Activated gamma-delta T cell treated with Interleukin-2 at 50 U/mL for 16 hours (primary cell): ENCODE measurements at regions not wholly inside any gene's neighbourhood (a gene's known extent, or its start where the extent isn't known, plus 50 kb on each side); places are given as distances from the start of the nearest gene placed in this dataset.

Experiments
- DNase-seq: peaks from one replicate; pipeline ENCODE4 v3.0.0-alpha.2; 2020

DNA sequence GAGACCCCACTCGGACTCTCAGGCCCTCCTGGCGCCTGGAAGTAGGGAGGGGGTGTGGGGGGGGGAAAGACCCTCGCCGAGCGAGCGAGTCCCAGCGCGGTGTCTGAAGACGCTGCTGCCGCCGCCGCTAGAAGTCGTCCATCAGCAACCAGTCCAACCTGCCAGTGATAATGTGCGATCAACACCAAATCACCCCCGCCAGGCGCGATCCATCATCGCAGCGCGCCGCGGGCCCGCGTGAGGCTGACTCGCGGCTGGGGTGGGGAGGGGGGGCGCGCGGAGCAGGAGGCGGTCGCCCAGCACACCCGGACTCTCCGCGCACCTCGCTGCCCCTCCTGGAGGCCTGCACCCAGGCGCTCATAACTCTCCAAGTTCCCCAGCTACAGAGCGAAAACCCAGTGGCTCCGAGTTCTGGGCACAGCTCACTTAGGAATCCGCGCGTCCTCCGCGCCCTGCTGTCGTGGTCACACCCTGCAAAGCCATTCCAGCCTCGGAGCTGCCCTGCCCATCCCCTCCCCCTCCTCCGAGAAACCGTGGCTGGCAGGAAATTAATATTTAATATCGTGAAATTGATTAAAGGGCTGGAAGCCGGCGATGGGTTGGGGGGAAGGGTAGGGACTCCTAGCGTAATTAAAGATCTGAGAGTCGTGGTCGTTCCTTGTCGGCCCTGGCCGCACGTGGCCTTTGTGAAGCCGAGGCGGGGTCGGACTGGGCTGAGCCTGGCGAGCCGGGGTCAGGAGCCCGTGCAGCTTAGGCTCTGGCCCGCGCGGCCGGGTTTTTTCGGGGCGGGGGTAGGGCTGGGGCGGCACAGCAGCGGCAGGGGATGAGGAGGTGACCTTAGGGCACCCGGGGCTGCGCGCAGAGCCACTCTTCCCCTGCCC, 58.1 kb upstream of the BCOR start:
- DNase-seq = no peak

DNA sequence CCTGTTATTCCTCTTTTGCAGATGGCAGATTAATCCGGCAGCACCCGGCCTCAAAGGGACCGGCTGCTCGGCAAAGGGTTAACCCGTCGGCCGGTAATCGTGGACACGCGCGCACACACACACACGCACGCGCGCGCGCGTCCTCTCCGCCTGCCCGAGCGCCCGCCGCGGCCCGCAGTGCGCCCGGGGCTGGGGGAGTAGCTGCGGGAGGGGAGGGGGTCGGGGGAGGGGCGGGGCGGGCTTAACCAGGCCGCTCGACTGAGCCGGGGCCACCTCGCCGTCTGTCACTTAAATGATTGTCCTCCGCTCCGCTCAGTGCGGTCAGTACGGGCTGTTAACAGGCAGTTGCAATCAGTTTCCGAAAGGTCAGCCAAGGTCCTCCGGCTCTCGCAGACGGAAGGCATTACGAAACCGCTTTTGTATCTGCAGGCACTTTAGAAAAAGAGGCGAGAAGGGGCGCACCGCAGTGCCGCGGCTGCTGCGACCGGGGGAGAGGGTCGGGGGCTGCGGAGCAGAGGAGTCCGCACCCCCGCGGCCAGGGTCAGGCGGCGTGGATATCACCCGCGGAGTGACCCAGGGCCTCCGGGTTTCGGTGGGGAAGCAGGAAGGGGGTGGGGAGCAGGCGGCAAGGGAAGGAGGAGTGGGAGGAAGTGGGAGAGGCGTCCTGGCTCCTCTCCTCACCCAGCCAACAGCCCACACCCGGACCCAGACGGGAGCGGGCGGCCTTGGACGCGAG, 57.3 kb upstream of the BCOR start:
- no peak for DNase-seq

DNA sequence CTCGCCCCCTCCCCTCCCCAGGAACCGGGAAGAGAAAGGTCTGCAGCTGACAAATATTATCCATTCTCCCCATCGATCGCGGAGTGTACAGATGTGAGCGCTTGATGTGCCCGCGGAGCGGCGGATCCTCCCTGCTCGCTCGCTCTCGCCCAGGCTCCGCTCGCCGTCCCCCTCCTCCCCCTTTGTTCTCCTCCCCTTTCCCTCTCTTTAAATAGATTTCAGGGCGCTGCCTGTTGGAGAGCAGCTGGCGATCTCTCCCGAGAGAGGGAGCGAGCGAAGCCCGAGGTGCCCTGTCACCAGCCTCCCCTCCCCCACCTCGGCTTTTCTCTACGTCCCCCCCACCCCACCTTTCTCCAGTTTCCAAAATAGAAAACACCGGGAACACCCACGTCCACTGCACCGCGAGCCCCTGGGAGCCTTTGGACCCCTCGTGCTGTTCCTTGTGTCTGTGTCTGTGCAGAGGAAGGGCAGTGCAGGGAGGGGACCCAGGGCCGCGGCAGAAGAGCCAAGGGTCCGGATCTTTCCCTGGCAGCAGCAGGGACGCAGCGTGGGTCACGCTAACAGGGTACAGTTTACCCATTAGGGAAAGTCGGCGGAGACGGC, 56.6 kb upstream of the BCOR start:
- no peak for DNase-seq

DNA sequence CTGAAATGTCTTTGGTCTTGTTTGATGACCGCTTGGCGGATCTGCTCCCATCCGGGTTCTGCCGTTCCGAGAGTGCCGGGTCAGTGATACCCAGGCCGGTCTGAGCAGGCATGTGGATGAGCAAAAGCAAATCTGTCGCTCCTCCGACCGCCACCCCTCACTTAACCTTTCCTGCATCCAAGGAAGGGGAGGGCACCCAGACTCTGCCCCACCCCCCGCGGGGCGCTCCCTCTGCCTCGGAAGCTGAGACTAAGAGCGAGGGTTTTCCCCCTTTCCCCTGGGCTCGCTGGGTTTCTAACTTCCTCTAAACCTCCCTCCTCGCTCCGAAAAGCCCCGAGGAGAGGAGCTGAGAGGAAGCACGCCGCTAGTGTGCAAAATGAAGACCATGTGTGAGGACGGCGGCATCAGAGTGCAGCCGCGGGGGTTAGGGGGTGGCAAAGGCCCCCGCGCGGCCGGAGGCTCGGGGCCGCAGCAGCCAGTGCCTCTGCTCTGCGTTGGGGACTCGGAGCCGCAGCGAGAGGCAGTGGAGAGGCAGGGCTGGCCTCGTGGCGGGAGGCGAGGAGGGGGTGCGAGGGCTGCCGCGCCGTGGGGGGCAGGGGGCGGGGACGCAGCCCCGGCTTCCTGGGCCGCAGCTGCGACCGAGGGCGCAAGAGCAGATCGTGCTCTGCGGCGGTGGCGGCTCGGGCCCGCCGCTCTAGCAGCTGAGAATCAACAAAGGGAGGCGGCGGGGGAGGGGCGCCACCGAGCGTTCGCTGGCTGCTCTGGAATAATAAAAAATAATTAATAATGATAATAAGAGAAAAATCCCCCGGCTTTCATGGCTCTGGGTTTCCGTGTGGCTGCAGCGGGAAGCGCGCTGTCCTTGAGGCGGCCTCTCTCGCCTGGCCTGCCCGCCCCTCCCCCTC, 55.8 kb upstream of the BCOR start:
- no peak for DNase-seq

DNA sequence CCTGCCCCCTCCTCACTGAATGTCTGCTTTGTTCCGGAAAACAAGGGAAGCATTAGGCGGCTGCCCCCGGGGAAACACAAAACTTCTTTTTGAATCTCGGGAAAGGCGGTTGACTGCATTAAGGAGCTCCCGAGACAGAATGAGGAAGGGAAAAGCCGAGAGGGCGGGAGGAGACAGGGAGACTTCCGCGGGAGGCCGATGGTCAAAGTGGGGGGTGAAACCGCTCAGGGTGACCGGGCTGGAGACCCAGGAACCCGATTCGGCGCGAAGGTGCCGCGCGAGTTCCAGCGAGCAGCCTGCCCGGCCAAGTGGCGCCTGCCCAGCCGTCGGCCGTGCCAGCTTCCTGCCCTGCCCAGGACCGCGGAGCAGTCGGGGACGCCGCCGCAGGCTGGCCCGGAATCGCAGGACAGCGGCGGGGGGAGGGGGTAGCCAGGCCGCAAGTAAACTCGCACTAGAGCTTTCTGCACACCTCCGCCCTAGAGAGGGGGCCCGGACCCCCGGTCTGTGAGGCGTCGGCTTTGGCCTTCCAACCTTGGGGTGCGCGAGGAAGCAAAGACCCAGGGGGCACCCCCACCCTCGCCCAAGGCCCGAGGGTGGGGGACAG, 55.1 kb upstream of the BCOR start:
- no peak for DNase-seq

DNA sequence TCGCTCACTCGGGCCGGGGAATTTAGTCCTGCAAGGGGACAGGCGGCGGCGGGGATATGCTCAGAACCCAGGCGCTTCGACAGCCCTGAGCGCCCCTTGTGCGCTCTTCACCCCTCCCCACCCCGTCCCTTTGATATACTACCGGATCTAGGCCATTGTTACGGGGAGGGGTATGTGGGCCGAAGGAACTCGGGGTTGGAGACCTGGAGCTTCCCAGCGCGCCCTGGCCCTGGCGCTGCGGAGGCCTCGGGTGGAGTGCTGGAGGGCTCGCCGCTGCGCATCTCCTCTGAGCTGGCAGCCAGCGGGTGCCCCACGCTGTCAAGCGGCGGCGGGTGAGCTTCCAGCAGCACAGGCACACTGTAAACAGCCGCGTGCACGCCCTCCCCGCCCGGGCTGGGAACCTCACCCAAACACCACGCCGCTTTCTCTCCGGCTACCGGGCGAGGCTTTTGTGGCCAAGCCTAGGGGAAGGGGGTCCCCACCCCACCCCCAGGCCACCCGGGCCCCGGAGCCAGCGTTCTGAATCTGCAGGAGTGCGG, 54.5 kb upstream of the BCOR start:
- DNase-seq = peak; percentile 37

DNA sequence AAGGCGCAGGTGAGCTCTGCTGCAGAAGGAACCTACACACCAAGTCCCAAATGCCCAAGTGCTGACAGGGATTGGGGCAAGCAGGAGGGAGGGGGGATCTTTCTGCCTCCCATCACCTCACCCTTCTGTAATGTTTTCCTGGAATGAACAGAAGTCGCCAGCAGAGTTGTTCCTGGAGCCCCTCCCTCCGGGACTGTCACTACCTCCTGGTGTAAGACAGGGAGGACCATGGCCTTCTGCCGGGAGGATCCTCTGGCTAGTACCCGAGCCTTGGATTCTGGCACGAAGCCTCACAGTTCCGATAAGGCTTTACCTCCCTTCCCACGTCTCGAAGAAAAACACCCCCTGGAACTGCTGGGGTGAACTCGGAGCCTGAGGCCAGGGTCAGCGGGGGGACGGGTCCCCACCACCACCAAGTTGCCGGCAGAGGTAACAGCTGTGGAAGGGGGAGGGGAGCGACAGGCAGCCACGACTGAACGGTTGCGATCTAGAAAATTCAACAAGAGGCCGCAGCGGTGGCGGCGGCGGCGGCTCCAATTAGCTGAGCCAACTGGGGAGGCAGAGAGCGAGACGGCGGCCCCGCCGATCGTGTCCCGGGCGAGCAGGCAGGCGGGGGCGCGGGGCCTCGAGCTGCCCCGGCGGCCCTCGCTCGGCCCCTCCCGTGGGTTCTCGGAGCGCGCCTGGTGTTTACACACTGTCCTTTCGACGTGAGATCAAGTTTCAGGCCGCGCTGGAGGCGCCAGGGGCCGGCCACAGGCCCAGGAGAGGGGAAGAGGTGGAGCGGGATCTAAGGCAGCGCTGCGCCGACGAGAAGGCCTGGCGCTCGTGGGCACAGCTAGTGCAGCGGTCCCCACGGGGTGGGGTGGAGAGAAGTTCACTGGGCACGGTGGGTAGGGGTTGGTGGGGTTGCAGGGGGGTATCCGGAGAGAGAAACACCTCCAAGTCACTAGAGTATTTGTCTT, 53.7 kb upstream of the BCOR start:
- DNase-seq = no peak

DNA sequence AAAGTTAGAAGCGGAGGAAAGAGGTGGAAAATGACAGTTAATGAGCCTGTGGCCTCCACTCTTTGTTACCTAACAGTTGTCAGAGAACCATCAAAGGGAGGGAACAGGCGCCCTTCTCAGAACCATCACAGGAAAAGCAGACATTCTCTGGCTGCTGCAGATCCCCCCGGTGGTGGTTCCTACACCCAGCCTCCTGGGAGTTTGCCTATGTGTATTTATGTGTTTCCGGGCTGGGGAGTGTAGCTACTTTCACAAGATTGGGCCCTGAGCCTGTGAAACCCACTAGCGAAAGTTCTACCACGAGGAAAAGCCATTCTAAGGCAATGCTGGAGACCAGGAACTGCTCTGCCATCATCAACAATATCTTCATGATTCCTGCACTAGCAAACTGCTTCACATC, 52.7 kb upstream of the BCOR start:
- DNase-seq = no peak

DNA sequence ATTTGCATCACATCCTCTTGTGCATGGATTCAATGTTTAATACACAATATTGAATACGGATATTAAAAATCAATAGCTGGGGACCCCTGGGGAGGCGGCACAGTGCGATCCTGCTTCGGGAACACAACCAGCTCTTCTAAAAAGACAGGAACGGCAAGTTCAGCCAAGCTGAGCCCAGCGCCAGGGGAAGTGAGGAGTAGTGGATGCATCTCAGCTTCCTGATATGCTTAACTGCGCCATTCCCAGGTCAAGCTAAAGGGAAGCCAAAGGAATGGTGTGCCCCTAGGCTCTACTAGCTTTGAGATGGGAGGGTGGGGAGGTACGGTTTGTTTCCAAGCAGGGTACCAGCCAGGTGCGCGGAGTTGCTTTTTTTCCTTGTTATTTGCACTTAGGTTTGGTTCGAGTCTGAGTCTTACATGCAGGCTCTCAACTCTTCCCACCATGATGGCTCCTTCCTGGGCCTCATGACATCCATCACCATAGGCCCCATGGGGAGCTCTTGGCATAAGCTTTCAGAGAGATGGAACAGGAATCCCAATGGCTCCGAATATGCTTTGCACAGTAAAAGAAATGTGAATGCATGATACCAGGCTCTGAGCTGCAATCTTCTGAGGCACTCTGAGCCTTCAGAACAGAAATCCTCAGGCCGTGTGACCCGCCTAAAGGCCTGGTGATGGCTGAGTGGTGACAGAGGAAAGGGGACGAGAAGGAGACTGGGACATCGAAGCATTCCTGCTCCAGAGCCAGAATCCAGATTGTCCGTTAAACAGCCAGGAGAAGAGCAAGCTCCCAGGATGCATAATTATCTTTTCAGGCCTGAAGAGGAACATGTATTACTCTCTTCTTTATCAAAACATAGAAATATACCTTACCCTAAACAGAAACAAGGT, 51.8 kb upstream of the BCOR start:
- no peak for DNase-seq

DNA sequence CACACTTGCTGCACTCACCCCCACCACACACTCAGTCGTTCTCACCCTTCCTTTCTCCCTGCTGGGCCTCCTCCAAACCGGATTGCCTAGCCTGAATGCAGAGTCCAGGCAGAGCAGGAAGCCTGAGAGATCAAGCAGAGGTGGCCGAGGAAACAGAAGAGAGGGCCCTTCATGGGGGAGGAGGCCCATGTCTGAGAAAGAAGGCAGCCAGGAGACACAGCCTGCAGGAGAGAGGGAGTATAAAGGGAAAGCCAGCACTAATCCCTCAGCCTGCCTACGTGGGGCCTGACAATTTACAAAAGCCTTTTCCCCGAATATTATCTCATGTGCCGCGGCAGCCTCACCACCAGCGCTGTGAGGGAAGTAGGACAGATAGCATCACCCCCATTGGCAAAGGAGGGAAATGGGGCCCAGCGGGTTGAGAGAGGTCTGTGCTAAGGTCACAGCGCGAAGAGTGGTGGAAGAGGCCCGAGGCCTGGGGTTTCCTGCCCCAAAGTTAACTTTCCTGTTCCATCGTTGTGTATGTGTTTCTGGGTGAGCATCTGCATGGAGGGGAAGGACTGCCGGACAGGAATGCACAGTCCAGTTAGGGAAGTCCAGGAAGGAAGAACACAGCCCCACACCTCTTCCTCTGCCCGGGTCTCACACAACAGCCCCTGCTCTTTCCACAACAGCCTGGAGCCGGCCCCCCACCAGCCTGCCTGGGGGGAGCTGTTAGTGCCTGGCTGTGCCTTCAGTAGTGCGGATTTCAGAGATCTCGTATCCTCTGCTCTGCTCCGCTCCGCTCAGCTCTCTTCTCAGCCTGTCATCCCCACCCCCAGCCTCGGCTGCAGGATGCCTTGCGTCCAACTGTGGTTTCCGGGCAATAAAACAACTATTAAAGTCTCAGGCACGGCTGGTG, 50.9 kb upstream of the BCOR start:
- DNase-seq = no peak

DNA sequence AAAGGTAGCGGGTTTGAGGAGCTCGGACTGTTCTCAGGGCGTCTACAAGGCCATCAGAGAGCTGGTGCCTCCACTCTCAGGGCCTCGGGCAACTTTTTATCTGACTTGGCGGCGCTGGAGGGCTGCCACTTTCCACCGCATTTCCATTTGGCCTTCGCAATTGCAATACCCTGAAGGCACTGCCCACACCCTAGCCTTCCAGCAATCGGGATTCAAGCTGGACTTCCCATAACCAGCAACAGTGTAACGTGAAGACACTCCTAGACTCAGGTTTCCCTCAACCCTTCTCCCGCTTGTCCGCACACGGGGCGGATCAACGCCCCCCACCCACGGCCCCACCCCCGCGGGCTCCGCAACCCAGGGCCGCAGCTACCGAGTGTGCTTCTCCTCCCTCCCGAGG, 50.2 kb upstream of the BCOR start:
- DNase-seq = no peak
